Activated naive CD8-positive, alpha-beta T cell treated with anti-CD3 and anti-CD28 coated beads, Interleukin-2, amount 50 U/mL, for 16 hours (primary cell): ENCODE measurements at regions not wholly inside any gene's neighbourhood (a gene's known extent, or its start where the extent isn't known, plus 50 kb on each side); places are given as distances from the start of the nearest gene placed in this dataset.

Experiments used
- DNase-seq: peaks from one replicate; pipeline ENCODE4 v3.0.0-alpha.2; 2020; ENCODE audit warnings: low read depth, low spot score

GRCh38 chr13:30126903-30127428 lies 180.4 kb downstream of the KATNAL1 start:
- DNase-seq, result no peak

DNA sequence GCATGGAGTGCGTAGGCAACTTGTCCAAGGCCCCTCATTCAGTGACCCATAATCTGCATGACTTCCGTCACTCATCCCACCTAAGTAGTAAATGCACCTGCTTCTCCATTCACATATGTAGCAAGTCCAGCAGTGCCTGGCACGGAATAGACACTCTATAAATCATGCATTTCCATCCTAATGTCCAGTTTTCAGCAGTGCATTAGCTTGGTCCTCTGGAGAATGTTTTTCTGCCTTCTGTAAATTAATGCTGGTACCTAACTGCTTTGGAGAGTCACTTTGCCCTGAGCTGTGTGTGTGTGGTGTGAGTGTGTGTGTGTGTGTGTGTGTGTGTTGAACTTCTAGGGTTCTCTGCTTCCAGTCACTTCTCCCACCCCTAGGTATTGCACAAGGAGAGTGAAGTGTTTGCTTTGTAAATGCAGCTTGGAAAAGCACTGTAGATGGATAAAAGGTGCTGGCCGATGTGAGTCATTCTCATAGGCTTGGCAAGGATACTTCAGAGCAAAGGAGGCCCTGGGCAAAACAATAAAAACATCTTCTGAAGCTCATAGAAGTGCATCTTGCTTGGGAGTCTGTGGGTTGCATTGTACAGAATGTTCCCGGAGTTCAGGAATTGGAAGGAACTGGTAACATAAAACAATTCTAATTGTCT lies 181.8 kb downstream of the KATNAL1 start:
- DNase-seq, result no peak

DNA sequence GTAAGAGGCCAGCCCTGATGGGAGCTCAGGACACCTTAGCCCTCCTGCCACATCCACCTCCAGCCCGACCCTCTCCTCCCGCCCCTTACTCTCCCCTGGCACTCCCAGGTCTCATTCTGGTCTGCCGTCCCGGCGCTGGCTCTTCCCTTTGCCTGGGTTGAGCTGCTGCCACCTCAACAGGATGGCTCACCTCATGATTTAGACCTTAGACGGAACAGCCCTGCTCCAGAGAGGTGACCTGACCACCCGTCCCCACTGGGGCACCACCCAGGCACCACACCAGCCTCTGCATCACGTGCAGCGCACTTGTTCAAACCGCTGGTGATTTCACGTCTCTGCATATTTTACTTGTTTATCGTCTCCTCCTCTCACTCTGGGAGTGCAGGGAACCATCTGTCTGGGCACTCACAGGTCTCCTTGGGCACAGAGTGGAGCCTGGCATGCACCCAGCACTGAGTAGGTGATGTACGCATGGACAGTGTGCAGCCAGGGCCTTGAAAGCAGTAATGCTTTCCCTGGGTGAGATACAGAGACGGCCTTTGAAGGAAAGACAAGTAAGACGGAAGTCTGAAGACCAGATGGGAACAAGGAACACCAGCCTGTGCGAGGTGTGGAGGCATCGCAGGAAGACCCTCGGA lies 183.1 kb downstream of the KATNAL1 start:
- DNase-seq, result no peak

- no peak for DNase-seq
These were observed 183.8 kb downstream of the KATNAL1 start for GRCh38 chr13:30123575-30123974.

DNA sequence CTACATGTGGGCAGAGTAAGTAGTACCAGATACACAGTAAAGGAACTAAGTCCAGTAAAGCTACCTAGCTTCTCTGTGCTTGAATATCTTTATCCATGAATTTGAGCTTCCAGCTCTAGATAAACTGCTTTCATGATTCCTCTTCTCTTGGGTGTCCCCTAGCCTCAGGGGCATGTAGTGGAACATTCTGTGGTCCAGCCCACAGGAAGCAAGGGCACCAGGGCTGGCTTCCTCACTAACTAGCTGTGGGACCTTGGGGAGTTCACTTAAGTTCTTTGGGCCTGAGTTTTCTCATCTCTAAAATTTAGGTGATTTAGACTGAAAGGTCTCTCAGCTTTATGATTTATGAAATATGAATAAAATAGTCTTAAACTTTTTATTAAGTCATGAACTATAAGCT lies 185.7 kb downstream of the KATNAL1 start:
- DNase-seq, result no peak

DNA sequence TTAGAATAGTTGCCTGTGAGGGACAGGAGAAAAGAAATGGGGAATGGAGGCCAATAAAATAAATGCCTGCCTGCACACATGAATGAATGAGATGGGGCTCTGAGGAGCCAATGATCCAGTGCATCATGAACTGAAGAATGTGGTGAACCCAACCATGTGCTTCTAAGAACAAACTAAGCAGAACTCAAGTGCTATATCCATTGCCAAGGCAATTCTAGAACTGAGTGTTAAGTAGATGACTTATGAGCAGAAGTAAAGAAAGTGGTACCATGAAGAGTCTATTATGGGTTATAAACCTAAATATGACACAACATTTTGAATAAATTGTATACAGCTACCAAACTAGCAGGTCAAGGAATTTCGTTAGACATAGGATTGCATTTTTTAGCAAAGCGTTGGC lies 186.1 kb downstream of the KATNAL1 start:
- DNase-seq, result no peak

DNA sequence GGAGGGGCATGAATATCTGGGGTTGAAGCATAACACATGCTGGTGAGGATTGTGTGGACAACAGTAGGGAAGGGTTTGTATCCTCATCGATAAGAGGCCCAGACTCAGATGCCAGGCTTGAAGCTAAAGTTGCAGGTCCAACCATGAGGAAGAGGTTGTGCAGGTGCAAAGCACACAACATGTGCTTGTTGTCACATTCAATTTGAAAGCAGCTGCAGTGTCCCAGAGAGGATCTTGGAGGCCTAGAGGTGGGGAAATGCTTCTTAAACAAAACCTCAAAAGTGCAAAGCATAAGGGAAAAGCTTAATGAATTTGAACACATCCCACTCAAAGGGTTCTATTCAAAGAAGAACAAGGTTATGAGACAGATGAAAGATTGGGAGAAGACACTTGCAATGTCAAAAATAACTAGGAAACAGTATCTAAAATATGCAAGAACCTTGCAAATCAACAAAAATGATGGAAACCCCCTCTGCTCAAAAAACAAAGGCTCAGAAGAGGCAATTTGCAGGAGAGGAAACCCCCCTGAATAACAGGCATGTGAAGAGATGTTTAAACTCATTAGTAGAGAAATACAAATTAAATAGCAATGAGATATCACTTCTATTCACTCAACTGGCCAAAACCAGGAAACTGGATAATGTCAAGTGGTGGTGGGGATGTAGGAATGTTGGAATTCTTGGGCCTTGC lies 187.1 kb downstream of the KATNAL1 start:
- no peak for DNase-seq

DNA sequence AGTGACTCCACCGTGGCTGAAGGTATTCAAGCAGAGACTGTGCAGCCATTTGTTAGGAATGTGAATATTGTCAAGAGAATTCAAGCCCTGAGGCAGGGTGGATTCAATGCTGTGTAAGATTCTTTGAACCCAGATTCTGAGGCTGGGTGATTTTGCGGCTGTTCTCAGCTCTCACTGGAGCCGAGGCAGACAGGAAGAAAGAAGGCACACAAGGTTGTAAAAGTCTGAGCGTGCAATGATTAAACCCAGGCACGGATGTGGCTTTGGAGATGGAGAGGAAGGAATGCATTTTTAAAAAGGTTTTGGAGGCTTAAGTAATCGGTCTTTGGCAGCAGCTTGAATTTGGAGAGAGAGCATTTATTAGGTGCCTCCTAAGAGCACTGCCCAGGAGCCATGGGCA lies 187.9 kb downstream of the KATNAL1 start:
- DNase-seq, result no peak

DNA sequence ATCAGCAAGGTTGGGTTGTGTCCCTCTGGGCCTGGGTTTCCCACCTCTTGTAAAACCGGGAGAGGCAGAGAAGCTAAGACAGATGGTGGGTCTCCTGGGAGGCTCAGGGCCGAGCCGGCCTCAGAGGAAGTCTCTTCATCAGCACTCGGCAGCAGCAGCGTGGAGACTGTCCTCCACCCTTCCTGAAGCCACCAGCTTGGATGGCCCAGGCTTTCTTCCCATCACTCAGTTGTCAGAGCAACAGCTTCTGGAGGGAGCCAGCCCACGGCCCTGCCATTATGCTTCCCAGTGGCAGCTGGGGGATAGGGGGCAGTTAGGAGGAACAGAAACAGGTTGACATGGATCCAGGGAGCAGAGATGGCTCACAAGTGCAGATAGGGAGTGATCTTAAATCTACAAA lies 191.0 kb downstream of the KATNAL1 start:
- DNase-seq, result no peak

DNA sequence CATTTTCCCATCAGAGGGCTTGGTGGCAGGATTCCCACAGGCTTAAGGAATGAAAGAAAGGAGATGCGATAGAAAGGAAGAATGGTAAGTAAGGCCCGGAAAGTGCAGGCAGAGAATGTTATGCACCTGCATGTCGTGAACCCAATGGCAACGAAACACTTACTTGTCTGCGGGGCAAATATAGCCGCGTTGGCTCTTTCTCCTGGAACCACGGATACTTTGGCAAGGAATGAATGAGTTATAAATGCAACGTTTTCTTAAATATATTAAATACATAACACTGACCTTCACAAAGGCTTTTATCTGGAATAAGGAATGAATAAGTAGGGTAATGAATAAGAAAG lies 192.1 kb downstream of the KATNAL1 start:
- DNase-seq, result no peak

- DNase-seq, result peak; percentile 88
These were observed 192.6 kb downstream of the KATNAL1 start for GRCh38 chr13:30114571-30115256.

GRCh38 chr13:30113983-30114570 lies 193.3 kb downstream of the KATNAL1 start:
- DNase-seq, result no peak

- DNase-seq, result no peak
These were observed 193.8 kb downstream of the KATNAL1 start for GRCh38 chr13:30113551-30113950.

GRCh38 chr13:30112602-30113435 lies 194.5 kb downstream of the KATNAL1 start:
- peak; percentile 61 for DNase-seq

DNA sequence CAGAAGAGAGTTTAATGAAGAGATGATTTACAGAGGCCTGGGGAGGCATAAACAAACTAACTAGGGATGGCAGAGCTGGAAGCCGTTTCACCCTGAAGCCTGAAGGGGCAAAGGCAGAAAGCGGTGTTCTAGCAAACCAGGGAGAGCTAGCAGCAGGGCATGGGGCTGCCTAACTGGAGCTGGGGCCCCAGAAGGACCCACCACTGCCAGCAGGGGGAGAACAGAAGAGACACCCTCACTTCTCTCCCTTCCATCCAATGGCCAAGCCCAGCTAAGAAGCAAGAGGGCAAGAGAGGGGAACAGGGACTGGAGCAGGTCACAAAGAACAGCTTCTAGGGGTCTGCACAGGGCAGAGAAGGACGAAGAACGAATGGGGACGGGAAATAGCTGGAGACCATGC lies 195.5 kb downstream of the KATNAL1 start:
- DNase-seq, result no peak

- no peak for DNase-seq
These were observed 196.9 kb downstream of the KATNAL1 start for GRCh38 chr13:30110301-30111070.

- no peak for DNase-seq
These were observed 197.7 kb downstream of the KATNAL1 start for GRCh38 chr13:30109471-30110135.

DNA sequence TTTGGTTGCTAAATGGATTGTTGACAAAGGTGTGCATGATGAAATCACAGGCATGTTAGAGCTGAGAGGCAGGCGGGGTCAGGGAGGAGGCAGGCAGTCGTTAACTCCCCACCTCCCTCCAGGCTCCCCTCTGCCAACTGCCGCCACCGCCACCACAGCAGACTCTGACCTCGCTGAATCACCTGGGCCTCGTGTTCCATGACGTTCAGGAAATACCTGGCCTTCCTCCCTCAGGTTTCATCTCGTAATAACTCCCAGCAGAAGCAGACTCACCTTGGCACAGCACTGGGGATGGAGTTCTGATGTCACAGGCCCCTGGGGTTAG lies 198.5 kb downstream of the KATNAL1 start:
- no peak for DNase-seq

- DNase-seq, result no peak
These were observed 199.0 kb downstream of the KATNAL1 start for GRCh38 chr13:30108216-30108912.
